HUES64 (cell line): ENCODE measurements at regions not wholly inside any gene's neighbourhood (a gene's known extent, or its start where the extent isn't known, plus 50 kb on each side); places are given as distances from the start of the nearest gene placed in this dataset.

ENCODE experiments used
- H3K27ac ChIP-seq: 2 replicates; pipeline ENCODE4 v1.7.0; 2013; ENCODE audit warnings: low read depth, low read length, inconsistent platforms
- H3K27me3 ChIP-seq: 2 replicates; pipeline ENCODE4 v1.6.1; 2013; ENCODE audit warnings: mild to moderate bottlenecking, low read length; ENCODE audit not compliant: insufficient read depth
- H3K36me3 ChIP-seq: 2 replicates; pipeline ENCODE4 v1.6.1; 2013; ENCODE audit warnings: mild to moderate bottlenecking, low read length; ENCODE audit not compliant: insufficient read depth
- H3K4me1 ChIP-seq: 2 replicates; pipeline ENCODE4 v1.6.1; 2013; ENCODE audit warnings: mild to moderate bottlenecking, low read length, moderate library complexity; ENCODE audit not compliant: insufficient read depth
- H3K4me3 ChIP-seq: 2 replicates; pipeline ENCODE4 v1.5.1; 2013; ENCODE audit warnings: mild to moderate bottlenecking, low read length, moderate library complexity
- H3K9ac ChIP-seq: 2 replicates; pipeline ENCODE4 v1.6.1; 2013; ENCODE audit warnings: mild to moderate bottlenecking, low read depth, low read length
- H3K9me3 ChIP-seq: 2 replicates; pipeline ENCODE4 v1.6.1; 2013; ENCODE audit warnings: low read depth, low read length; ENCODE audit not compliant: insufficient read depth
- WGBS: fragments of 150-250, 120-280 bp; methylation state at CpG from one replicate; pipeline ENCODE4 v1.1.7; 2013; ENCODE audit warnings: missing lambda C conversion rate; 5-methylcytosine and 5-hydroxymethylcytosine counted together

DNA sequence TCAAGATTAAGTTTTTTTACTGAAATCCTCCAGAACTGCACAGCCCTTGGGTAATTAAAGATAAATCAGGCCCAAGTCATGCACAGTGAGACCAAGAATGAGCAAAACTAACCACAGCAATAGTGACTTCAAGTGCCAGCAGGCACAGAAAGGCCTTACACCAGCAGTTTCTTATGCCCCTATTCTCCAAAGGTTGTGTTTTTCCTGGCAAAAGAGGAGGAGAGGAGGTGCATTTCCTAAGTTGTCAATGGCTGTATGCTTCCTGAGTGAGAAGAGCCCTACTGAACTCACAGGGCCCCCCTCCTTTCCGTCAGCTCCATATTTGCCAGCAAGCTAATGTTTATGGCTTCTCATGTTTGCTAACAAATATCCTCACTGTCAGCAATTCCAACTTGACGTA, 418.7 kb upstream of the INTU start:
- no peaks in the 10 kb centered on the region for H3K27me3 ChIP-seq
- H3K4me1 ChIP-seq = no peaks in the 10 kb centered on the region
- no peak overlapping the region for H3K9ac ChIP-seq
- H3K36me3 ChIP-seq = no peaks in the 10 kb centered on the region
- no peaks in the 10 kb centered on the region for H3K9me3 ChIP-seq
- H3K27ac ChIP-seq = no peak overlapping the region
- 94% methylated on average over 2 of the region's 2 CpGs for WGBS
- H3K4me3 ChIP-seq = no peak overlapping the region

DNA sequence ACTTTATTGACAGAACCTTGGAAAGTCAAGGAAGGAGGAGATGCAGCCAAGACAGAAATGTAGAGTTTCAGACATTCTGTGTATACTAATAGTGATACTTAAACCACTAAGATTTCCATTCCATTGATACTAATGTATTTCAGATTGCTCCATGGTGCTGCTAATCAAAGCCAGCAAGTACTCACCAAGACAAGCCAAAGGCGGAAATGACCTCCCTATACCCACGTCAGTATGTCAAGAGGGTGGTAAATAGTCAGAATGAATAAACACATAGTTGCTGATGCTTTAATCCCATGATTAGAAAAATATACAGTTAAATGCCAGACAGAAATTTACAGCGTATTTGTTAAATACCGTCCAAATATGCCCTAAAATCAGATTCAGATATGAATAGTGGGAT, 417.8 kb upstream of the INTU start:
- H3K9ac ChIP-seq = no peak overlapping the region
- no peak overlapping the region for H3K27ac ChIP-seq
- no peaks in the 10 kb centered on the region for H3K9me3 ChIP-seq
- H3K4me3 ChIP-seq = no peak overlapping the region
- 50% methylated on average over 2 of the region's 4 CpGs for WGBS
- no peaks in the 10 kb centered on the region for H3K27me3 ChIP-seq
- no peaks in the 10 kb centered on the region for H3K4me1 ChIP-seq
- H3K36me3 ChIP-seq = no peaks in the 10 kb centered on the region

DNA sequence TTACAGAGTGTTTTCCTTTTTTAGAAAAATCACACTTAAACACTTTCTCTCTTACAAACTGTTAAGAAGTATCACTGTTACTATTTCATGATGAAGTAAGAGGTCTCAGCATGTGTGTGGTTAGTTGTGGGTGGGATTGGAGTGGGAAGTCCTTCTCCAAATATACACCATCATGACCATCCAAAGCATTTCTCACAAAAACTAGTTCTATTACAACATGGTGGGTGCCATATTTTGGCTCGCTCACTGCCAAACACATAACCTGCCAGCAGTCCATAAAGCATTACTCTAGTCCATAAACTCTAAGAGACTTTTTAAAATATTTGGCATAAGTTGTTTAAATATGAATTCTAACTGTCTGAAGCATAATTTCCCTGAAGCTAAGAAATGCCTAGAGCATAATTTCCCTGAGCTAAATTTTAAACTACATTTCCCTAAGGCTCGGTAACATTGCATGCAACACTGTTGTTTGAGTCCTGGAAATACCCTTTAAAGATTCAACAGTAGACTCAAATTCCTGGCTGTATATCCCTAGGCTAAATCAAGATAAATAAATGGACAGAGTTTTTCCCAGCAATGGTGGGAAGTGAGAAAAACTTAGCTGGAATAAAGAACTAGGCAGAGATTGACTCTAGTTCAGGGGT, 415.0 kb upstream of the INTU start:
- Histone ChIP-seq H3K4me1 (no peaks in the 10 kb centered on the region), H3K36me3 (no peaks in the 10 kb centered on the region), H3K27ac (no peak overlapping the region), H3K9ac (no peak overlapping the region), H3K4me3 (no peak overlapping the region), H3K9me3 (no peaks in the 10 kb centered on the region), H3K27me3 (no peaks in the 10 kb centered on the region)
- WGBS = 95% methylated on average over 2 of the region's 2 CpGs

DNA sequence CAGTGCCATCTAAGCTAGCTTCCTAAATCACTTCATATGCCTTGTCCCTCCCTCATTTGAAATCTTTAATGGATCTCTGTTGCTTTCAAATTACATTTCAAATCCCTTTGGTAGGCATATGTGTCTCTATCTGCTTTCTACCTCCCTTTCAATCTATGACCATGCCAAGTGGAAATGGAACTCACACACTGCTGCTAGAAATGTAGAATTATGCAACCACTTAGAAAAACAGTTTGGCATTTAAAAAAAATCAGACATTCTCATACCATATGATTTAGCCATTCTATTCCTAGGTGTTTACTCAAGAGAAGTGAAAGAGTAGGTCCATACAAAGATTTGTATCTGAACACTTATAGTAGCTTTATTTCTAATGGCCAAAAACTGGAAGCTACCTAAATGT, 413.5 kb upstream of the INTU start:
- no peak overlapping the region for H3K27ac ChIP-seq
- no peak overlapping the region for H3K4me3 ChIP-seq
- H3K9ac ChIP-seq = no peak overlapping the region
- H3K4me1 ChIP-seq = no peaks in the 10 kb centered on the region
- H3K36me3 ChIP-seq = no peaks in the 10 kb centered on the region
- no peaks in the 10 kb centered on the region for H3K27me3 ChIP-seq
- H3K9me3 ChIP-seq = no peaks in the 10 kb centered on the region

DNA sequence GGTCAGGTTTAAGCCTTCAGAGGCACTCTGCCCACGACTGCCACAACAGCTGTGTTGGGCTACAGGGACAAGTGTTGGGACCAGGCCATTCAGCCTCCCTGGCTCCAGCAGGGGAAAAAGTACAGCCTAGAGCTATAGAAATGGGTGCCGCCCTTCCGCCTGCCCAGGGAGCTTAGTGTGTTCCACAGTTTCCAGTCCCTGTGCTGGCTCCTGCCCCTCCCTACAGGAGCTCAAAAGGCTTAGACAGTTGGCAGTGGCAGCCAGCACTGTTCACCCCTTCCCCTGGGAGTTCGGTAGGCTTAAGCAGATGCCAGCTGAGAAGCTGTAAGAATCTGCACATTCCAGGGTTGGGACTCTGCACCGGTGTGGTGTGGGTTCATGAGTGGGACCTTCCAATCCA, 408.2 kb upstream of the INTU start:
- Histone ChIP-seq H3K4me1 (no peaks in the 10 kb centered on the region), H3K27ac (no peak overlapping the region), H3K27me3 (no peaks in the 10 kb centered on the region), H3K9ac (no peak overlapping the region), H3K4me3 (no peak overlapping the region), H3K9me3 (no peaks in the 10 kb centered on the region), H3K36me3 (no peaks in the 10 kb centered on the region)
- 93% methylated on average over 5 of the region's 5 CpGs for WGBS

DNA sequence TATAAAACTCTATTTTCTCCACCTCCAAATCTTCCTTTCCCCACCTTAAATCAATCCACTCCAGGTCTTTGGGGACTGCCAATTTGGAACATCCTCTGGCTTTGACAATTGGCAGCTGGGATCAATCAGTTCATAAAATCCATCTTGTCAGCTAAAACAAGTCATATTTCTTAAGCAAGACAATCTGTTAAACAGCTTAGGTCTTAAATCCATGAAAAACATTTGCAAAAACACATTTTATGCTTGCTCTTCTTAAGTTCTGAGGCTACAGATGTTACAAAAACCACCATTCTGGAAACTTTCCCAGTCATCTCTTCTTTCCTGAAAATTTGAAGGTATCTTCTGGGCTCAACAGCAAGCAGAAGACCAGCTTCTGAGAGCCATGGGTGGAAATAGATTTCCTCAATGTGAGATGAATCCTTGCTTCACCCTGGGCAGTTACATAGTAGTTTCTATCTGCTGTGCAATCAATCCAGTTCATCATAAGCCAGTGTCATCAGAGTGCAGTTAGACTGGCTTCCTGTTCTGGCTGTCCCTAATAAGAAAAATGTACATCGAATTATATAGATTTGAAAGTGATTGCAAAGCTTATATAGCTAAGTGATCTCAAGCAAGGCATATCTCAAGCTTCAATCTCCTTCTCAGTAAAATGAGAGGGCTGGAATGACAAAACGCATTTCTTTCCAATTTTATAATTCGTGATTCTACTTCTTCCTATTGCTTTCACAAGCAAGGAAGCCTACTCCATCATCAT, 402.7 kb upstream of the INTU start:
- H3K27ac ChIP-seq = no peak overlapping the region
- no peak overlapping the region for H3K4me3 ChIP-seq
- H3K4me1 ChIP-seq = no peaks in the 10 kb centered on the region
- WGBS = 94% methylated on average over 3 of the region's 3 CpGs
- no peaks in the 10 kb centered on the region for H3K9me3 ChIP-seq
- no peaks in the 10 kb centered on the region for H3K27me3 ChIP-seq
- H3K9ac ChIP-seq = no peak overlapping the region
- H3K36me3 ChIP-seq = no peaks in the 10 kb centered on the region

DNA sequence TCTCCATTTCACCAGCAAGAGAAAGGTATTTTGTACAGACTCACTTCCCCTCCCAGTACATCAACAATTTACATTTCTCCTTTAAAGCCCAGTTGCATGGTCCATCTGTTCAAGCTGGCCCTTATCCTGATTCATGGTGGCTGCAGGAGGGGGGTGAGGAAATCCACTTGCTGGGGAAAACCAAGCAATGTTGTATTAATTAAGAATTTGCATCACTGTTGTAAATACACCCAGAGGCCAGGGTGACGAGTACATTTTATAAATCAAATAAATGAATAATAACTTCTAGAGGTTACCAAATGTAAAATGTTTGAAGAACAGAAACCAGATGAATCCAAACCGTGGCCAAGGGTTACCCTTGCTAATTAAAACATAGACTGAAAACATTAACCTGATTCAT, 395.9 kb upstream of the INTU start:
- WGBS = 96% methylated on average over 1 of the region's 2 CpGs
- Histone ChIP-seq H3K27ac (no peak overlapping the region), H3K27me3 (no peaks in the 10 kb centered on the region), H3K4me1 (no peaks in the 10 kb centered on the region), H3K36me3 (no peaks in the 10 kb centered on the region), H3K4me3 (no peak overlapping the region), H3K9ac (no peak overlapping the region), H3K9me3 (no peaks in the 10 kb centered on the region)

DNA sequence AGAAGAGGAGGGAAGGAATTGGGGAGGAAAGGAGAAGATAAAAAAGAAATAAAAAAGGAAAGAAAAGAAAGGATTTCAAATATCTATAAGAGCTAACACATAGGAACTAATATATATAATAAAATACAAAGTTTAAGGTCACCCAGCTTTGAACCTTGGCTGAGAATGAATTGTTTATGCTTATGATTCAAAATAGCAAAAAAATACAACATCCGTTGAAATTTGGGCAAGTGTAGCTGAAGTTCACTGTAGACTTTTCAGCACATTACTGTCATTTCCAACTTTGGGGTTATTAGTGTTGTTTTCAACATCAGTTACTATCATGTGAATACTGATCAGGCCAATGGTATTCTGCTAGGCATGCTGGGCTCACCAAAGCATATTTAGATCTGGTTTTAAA, 395.2 kb upstream of the INTU start:
- Histone ChIP-seq H3K9ac (no peak overlapping the region), H3K4me3 (no peak overlapping the region), H3K4me1 (no peaks in the 10 kb centered on the region), H3K27me3 (no peaks in the 10 kb centered on the region), H3K27ac (no peak overlapping the region), H3K36me3 (no peaks in the 10 kb centered on the region), H3K9me3 (no peaks in the 10 kb centered on the region)
- 100% methylated on average over 1 of the region's 1 CpG for WGBS

DNA sequence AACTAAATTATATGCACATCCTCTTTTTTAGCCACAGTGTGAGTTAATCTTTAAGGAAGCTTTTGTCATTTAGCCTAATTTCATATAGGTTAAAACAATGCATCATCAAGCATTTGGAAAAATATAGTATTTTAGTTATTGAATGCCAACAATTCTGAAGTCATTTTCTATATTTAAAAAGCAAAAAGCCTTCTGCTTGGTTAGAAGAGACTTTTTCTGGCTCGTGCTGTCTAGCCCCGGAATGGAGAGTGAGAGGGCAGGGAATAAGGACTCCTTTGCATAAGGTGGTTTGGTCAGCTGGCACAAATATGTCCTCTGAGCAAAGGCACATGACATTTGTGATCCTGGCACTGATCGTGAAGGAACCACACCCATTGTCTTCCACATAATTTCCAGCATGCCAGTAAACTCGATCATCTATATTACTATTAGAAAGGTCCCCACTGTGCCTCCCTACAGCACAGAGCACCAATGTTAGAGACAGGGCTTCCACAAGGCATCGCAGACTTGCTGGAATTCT, 393.7 kb upstream of the INTU start:
- Histone ChIP-seq H3K27me3 (no peaks in the 10 kb centered on the region), H3K9ac (no peak overlapping the region), H3K4me1 (no peaks in the 10 kb centered on the region), H3K9me3 (no peaks in the 10 kb centered on the region), H3K27ac (no peak overlapping the region), H3K36me3 (no peaks in the 10 kb centered on the region), H3K4me3 (no peak overlapping the region)
- 91% methylated on average over 5 of the region's 5 CpGs for WGBS

DNA sequence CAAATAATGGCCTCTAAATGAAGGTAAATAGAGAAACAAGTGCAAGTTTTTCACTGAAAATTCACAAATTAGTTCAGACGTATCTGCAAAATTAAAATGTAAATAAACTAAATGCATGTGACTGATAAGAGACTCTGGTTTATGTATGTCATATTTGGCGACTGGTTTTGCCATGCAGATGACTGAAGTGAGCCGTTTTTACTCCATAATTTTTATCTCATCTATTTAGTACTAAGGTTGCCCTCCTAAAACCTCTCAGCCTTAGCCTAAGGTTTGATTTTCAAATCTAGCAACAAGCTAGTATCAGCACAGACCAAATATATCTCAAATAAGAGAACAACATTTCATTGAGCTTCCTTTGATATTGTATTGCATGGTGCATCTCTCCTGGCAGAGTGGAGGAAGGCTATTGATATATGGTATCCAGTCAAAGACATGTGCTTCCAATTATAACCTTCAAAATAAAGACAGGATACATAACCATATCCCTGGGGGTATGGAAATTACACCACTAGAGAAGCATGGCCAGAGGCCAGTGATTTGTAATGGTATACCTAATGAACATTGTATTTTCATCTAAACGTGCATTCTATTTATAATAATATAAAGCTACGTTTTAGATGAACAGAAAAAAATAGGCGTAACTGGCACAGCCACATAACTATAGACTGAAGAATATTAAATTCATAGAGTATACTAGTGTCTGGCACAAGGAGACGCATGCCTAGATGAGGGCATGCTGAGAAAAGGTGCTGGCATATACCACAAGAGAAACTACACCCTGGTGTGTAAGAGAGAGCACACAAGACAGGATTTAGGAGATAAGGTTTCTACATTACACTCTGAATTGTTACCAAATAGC, 392.6 kb upstream of the INTU start:
- Histone ChIP-seq H3K9me3 (no peaks in the 10 kb centered on the region), H3K4me3 (no peak overlapping the region), H3K4me1 (no peaks in the 10 kb centered on the region), H3K27ac (no peak overlapping the region), H3K27me3 (no peaks in the 10 kb centered on the region), H3K36me3 (no peaks in the 10 kb centered on the region), H3K9ac (no peak overlapping the region)
- WGBS = 96% methylated on average over 4 of the region's 7 CpGs

DNA sequence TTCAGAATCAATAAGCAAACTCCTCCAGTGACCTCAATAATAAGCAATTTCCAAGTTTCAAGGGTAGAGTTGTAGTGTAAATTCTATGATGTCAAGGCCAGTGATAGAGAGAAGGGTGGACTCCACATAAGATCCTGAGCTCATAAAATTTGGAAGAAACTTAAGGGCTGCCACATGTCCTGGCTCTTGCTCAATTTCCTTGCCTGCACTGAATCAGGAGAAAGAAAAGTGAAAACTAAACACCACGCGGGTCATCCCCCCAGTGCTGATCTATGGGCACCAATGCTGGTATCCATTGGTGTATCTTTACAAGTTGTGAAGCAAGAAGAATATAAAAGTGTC, 392.0 kb upstream of the INTU start:
- Histone ChIP-seq H3K4me3 (no peak overlapping the region), H3K27ac (no peak overlapping the region)
- WGBS = 93% methylated on average over 2 of the region's 2 CpGs

More for the DNA sequence above, 392.0 kb upstream of the INTU start:
- Histone ChIP-seq H3K4me1 (no peaks in the 10 kb centered on the region), H3K27me3 (no peaks in the 10 kb centered on the region), H3K9me3 (no peaks in the 10 kb centered on the region), H3K9ac (no peak overlapping the region), H3K36me3 (no peaks in the 10 kb centered on the region)
